GM12892 (cell line): ENCODE measurements at regions not wholly inside any gene's neighbourhood (a gene's known extent, or its start where the extent isn't known, plus 50 kb on each side); places are given as distances from the start of the nearest gene placed in this dataset.

Experiments
- POLR2AphosphoS5 ChIP-seq: IDR thresholded peaks from 2 replicates; pipeline ENCODE4 v1.6.1; 2011; ENCODE audit warnings: low read depth, low read length, control low read depth
- TAF1 ChIP-seq: IDR thresholded peaks from 2 replicates; pipeline ENCODE4 v1.6.1; 2011; ENCODE audit warnings: low read depth, mild to moderate bottlenecking, control low read depth, low read length, borderline replicate concordance

GRCh38 chr18:73249030-73249429, 381.2 kb upstream of the NETO1 start:
- TF ChIP-seq TAF1: no peak
- TF ChIP-seq POLR2AphosphoS5: no peak
